Prostate gland (tissue), 2 donors: ENCODE measurements at regions not wholly inside any gene's neighbourhood (a gene's known extent, or its start where the extent isn't known, plus 50 kb on each side); places are given as distances from the start of the nearest gene placed in this dataset.

Experiments used
- POLR2AphosphoS5 ChIP-seq: sonication (generic); formaldehyde crosslinking; IDR thresholded peaks from one replicate; pipeline ENCODE4 v1.6.1; 2017; ENCODE audit warnings: antibody characterized with exemption
- TF ChIP-seq, protein P1 (sequence below), 4 experiments: fragments of 200-600 bp in 2 of 4; fragments of 450-650 bp in 2 of 4; sonication (generic) in 2 of 4; IDR thresholded peaks; 1 replicate in 3 of 4; 2 replicates in 1 of 4; pipeline ENCODE4 v1.5.1; 2016 to 2019; ENCODE audit warnings: antibody characterized with exemption in 4 of 4, mild to moderate bottlenecking in 2 of 4, moderate library complexity in 2 of 4

DNA sequence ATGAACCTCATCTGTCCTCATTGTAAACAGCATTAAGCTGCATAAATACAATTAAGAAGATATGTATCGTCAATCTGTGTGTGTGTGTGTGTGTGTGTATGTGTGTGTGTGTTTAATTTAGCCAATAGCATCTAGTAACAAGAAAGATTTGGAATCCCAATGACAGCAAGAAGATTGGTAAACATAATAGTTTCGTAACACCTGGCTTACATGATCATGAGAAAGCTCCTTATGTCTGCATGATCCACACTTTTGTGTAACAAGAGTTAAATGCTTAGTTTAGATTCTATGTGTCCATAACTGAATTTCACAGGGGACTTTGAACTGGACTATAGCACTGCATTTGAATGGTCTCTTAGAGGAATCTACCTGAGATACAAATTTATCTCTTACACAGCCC lies 191.0 kb upstream of the BET1 start:
- TF ChIP-seq POLR2AphosphoS5: no peak
- TF ChIP-seq, protein P1, sequence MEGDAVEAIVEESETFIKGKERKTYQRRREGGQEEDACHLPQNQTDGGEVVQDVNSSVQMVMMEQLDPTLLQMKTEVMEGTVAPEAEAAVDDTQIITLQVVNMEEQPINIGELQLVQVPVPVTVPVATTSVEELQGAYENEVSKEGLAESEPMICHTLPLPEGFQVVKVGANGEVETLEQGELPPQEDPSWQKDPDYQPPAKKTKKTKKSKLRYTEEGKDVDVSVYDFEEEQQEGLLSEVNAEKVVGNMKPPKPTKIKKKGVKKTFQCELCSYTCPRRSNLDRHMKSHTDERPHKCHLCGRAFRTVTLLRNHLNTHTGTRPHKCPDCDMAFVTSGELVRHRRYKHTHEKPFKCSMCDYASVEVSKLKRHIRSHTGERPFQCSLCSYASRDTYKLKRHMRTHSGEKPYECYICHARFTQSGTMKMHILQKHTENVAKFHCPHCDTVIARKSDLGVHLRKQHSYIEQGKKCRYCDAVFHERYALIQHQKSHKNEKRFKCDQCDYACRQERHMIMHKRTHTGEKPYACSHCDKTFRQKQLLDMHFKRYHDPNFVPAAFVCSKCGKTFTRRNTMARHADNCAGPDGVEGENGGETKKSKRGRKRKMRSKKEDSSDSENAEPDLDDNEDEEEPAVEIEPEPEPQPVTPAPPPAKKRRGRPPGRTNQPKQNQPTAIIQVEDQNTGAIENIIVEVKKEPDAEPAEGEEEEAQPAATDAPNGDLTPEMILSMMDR (IDR thresholded peaks at IDR 0.05): no peak
